ENCODE measurements at regions not wholly inside any gene's neighbourhood (a gene's known extent, or its start where the extent isn't known, plus 50 kb on each side); places are given as distances from the start of the nearest gene placed in this dataset.

DNA sequence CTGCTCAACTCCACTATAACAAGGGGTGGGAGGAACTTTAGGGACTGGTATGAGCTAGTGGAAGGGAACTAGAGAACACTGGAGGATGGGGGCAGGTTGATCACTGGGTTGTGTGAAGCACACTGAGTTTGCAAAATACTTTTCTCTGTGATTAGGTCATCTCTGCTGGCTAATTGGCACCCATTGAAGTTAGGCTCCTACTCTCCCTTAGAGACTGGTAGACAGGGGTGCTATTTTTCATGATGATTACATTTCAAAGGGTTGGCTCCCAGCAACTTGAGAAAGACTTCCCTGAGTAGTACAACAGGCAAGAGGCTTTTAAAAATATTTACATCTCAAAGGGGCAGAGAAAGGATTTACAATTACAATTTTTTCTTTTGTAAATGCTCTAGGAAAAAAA is 50.4 kb upstream of the MTAP start:
- TF ChIP-seq POU2F2 (IDR thresholded peaks at IDR 0.05; ENCODE audit: low read depth, low read length) (no peak), POLR2AphosphoS5 (IDR thresholded peaks at IDR 0.05; ENCODE audit: low read depth, low read length) (no peak)
- DNase-seq (ENCODE audit: insufficient read length, low spot score): no peak
- FAIRE-seq: no peak

All from GM12891 (cell line).